ENCODE measurements at regions not wholly inside any gene's neighbourhood (a gene's known extent, or its start where the extent isn't known, plus 50 kb on each side); places are given as distances from the start of the nearest gene placed in this dataset.

GRCh38 chr3:22920006-22920405, 283.1 kb upstream of the UBE2E2 start (continued):
- TF ChIP-seq, protein P1, sequence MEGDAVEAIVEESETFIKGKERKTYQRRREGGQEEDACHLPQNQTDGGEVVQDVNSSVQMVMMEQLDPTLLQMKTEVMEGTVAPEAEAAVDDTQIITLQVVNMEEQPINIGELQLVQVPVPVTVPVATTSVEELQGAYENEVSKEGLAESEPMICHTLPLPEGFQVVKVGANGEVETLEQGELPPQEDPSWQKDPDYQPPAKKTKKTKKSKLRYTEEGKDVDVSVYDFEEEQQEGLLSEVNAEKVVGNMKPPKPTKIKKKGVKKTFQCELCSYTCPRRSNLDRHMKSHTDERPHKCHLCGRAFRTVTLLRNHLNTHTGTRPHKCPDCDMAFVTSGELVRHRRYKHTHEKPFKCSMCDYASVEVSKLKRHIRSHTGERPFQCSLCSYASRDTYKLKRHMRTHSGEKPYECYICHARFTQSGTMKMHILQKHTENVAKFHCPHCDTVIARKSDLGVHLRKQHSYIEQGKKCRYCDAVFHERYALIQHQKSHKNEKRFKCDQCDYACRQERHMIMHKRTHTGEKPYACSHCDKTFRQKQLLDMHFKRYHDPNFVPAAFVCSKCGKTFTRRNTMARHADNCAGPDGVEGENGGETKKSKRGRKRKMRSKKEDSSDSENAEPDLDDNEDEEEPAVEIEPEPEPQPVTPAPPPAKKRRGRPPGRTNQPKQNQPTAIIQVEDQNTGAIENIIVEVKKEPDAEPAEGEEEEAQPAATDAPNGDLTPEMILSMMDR (IDR thresholded peaks at IDR 0.05): no peak

DNA sequence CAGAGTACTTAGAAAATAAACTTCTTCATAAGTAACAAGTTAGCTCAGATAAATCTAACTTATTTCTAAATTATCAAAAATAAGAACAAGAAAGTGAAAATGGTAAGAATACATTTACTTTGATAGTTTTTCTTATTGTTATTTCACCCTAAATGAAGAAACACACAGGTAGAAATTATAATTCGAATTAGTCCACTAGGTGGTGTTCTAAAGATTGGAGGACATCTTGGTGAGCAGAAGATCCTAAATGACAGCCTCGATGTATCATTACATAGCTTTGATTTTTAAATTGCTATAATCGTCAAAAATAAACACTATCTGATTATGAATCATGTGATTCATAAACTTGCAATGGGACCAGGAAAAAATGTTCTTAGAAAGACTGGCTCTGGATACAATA, 280.8 kb upstream of the UBE2E2 start:
- H3K9ac ChIP-seq: no peak overlapping the region
- ChIA-PET POLR2A (no interaction called here), CTCF (interaction anchor here (0.9 to 1.9 kb wide), 7 partner anchors 10 to 549 kb away, joined by 3 to 10 read pairs (median 3); no protein-coding TSS in a partner anchor)
- H3K4me3 ChIP-seq (ENCODE audit: low read depth in 2 of 2, low read length in 1 of 2): no peak overlapping the region
- peak; percentile 8 for DNase-seq
- H3K9me2 ChIP-seq: no peaks in the 10 kb centered on the region
- no peaks in the 10 kb centered on the region for H3K9me3 ChIP-seq
- no peak overlapping the region for H3K27ac ChIP-seq (ENCODE audit: low read depth in 2 of 2, low read length in 1 of 2)
- H3K4me2 ChIP-seq: no peak overlapping the region
- H3F3A ChIP-seq (replicated peaks; ENCODE audit: insufficient read depth): no peaks in the 10 kb centered on the region
- no peaks in the 10 kb centered on the region for H3K36me3 ChIP-seq (replicated peaks in 1 of 2; ENCODE audit: control insufficient read depth in 1 of 2, insufficient read depth in 2 of 2, low read length in 1 of 2)
- no peak overlapping the region for H2AFZ ChIP-seq (ENCODE audit: low read depth)
- WGBS (ENCODE audit: low lambda C conversion rate): 12% methylated on average over 3 of the region's 3 CpGs
- H3K27me3 ChIP-seq (ENCODE audit: insufficient read depth): no peaks in the 10 kb centered on the region
- H3K4me1 ChIP-seq (ENCODE audit: control insufficient read depth in 1 of 2, insufficient read depth in 2 of 2, low read depth in 1 of 2, low read length in 1 of 2): no peaks in the 10 kb centered on the region
- H4K20me1 ChIP-seq (ENCODE audit: insufficient read depth): no peaks in the 10 kb centered on the region
- TF ChIP-seq IRF3 (IDR thresholded peaks at IDR 0.05; ENCODE audit: low read depth, low read length): no peak
- TF ChIP-seq GATA2 (CRISPR knock-in tag; IDR thresholded peaks at IDR 0.05): no peak
- TF ChIP-seq RAD21 (IDR thresholded peaks at IDR 0.05; ENCODE audit: low read length): peak; percentile 37; the same call in 1 of the 2 replicates
- TF ChIP-seq, protein P1 (IDR thresholded peaks at IDR 0.05): peak; percentile 53
- H3K79me2 ChIP-seq (ENCODE audit: insufficient read depth): no peaks in the 10 kb centered on the region

GRCh38 chr3:22923711-22924110, 279.4 kb upstream of the UBE2E2 start:
- Histone ChIP-seq H3K27me3 (ENCODE audit: insufficient read depth) (no peaks in the 10 kb centered on the region), H3K9me3 (no peaks in the 10 kb centered on the region), H3K36me3 (replicated peaks in 1 of 2; ENCODE audit: control insufficient read depth in 1 of 2, insufficient read depth in 2 of 2, low read length in 1 of 2) (no peaks in the 10 kb centered on the region), H3K9me2 (no peaks in the 10 kb centered on the region), H3K4me1 (ENCODE audit: control insufficient read depth in 1 of 2, insufficient read depth in 2 of 2, low read depth in 1 of 2, low read length in 1 of 2) (no peaks in the 10 kb centered on the region), H3K27ac (ENCODE audit: low read depth in 2 of 2, low read length in 1 of 2) (no peak overlapping the region), H3K4me3 (ENCODE audit: low read depth in 2 of 2, low read length in 1 of 2) (no peak overlapping the region), H2AFZ (ENCODE audit: low read depth) (peak overlapping the region; percentile 26), H4K20me1 (ENCODE audit: insufficient read depth) (no peaks in the 10 kb centered on the region), H3K4me2 (0 out of 2 replicates have a peak overlapping the region, but pooled peaks have one; percentile 0), H3K9ac (no peak overlapping the region), H3K79me2 (ENCODE audit: insufficient read depth) (no peaks in the 10 kb centered on the region), H3F3A (replicated peaks; ENCODE audit: insufficient read depth) (no peaks in the 10 kb centered on the region)
- no peak for DNase-seq
- 42% methylated on average over 2 of the region's 2 CpGs for WGBS (ENCODE audit: low lambda C conversion rate)
- POLR2A ChIA-PET: no interaction called here
- TF ChIP-seq ZBTB33 (IDR thresholded peaks at IDR 0.05; ENCODE audit: borderline replicate concordance, low read depth) (no peak), RFX5 (IDR thresholded peaks at IDR 0.05; ENCODE audit: low read length) (no peak), RAD21 (IDR thresholded peaks at IDR 0.05; ENCODE audit: low read length) (no peak), EZH2phosphoT487 (IDR thresholded peaks at IDR 0.05; ENCODE audit: borderline replicate concordance, low read depth) (no peak)
- CTCF ChIA-PET: interaction anchor here (1.3 to 1.9 kb wide), 3 partner anchors 9 to 551 kb away, joined by 3 to 10 read pairs (median 5); no protein-coding TSS in a partner anchor

Data from SK-N-SH (cell line).